HG02852 (cell line): ENCODE measurements at regions not wholly inside any gene's neighbourhood (a gene's known extent, or its start where the extent isn't known, plus 50 kb on each side); places are given as distances from the start of the nearest gene placed in this dataset.
A peak's percentile ranks its signal among the peaks of the same experiment; 100 is the strongest.
"Not testable (repeated sequence)": the region's sequence is repeated elsewhere in the genome, so short reads cannot be mapped to it uniquely, and the experiment has no call there.

ENCODE experiments used
- ATAC-seq: cut with Tn5 transposase; IDR thresholded peaks from one replicate; pipeline ENCODE4 v1.9.1; 2021; ENCODE audit warnings: mild to moderate bottlenecking, moderate library complexity; ENCODE audit not compliant: unreplicated experiment

DNA sequence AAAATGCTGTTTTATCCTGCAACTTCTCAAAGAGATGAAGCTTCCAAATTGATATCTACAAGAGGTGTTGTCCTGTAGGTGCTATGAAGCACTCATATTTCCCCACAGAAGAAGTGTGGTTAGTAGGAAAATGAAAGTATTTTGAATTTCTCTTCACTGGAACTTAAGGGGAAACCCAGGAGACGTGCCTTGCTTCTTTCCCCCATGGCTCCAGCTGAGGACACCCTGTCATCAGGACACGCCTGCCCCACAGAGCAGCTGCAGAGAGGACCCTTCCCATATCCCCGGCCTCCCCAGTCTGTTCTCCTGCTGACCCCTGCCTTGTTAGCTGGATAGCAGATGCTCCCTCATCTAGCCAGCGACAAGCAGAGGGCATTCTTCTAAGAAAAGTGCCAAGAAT, 371.3 kb downstream of the COG6 start:
- peak; percentile 26 for ATAC-seq

DNA sequence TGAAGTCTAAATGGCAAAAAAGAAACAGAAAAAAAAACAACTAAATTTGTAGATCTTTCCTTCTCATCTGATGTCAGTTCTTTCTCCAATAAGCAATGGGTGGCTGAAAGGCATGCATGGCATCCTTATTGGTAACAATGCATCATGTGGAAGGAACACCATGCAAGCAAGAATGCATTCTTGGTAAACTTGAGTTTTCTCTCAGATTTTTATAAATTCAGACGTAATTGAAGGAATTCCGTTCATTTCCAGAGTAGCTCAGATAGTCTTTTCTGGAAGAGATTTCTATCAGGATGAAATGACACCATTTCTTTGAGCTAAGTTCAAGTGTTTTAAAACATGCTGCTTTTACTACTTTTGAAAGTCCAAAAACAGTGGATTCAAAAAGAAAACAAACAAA, 373.0 kb downstream of the COG6 start:
- ATAC-seq, result no peak

GRCh38 chr13:40031031-40031430, 375.6 kb downstream of the COG6 start:
- no peak for ATAC-seq

- ATAC-seq, result no peak
Measured at GRCh38 chr13:40039061-40039460, 383.6 kb downstream of the COG6 start.

- no peak for ATAC-seq
Measured at GRCh38 chr13:40042991-40043390, 387.5 kb downstream of the COG6 start.

GRCh38 chr13:40043764-40044163, 388.3 kb downstream of the COG6 start:
- no peak for ATAC-seq

DNA sequence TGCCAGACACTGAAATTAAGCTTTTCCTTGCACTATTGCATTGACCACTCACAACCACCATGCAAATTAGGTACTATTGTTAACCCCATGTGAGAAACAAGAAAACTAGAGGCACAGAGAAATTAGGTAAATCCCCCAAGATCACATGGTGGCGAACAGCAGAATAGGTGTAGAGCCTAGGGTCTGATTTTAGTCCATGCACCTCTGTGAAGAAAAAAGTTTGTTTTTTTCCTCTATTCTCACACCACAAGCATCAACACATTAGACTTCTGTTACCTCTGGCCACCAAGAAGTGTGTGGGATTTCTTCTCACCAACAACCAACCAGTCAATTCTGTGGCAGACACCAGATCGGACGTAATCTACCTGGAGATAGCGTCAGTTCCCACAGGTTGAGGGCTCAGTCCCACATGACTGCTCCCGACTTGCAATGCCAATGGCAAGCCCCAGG, 391.9 kb downstream of the COG6 start:
- peak; percentile 85 for ATAC-seq

DNA sequence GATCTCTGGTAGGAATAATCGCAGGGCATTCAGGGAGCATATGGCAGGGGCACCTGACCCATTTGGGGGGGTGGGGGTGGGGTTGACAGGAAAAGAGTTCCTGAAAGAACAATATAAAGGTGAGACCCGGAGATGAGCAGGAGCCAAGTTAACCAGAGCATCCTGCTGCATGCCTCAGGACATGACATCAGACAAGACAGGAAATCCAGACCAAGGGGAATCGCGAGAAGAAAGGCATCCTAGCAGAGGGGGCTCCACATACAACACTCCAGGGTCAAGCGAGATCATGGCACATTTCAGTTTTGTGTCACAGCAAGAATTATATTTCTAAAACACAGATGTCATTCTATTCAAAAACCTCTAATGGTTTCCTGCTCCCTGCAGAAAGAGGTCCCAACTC, 393.1 kb downstream of the COG6 start:
- no peak for ATAC-seq

DNA sequence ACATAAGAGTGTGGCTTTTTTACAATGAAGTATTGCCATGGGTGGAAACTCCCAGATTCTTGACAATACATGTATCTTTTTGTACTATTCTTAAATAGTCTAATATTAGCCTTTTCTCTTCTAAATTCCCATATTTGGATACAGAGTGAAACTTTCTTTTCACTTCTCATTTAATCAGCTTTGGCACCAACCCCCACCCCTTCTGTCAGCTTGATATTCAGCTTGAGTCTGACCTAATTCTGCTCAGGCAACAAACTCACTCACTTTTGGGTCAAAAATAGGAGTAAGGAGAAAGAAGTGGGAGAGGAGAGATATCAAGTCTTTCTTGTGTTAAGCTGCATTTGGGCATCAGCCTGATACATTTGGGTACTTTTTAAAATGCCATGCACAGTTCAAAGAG, 397.5 kb downstream of the COG6 start:
- ATAC-seq, result no peak

- no peak for ATAC-seq
Measured at GRCh38 chr13:40053401-40053800, 397.9 kb downstream of the COG6 start.

DNA sequence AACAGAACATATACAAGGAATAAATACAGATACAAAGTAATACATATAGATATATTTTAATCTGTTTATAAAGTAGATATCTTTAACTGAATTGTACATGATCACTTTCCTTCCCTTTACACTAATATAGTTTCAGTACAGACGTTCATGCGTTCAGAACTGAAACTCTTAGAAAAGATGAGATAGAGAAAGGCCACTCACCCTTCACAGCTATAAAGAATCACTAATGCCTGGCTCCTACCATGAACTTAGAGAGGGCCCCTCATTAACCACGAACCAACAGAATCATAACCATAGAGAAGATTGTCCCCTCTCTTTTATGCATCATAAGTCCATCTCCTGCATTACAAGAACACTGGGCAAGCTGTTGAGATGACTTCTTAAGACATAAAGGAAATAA, 399.0 kb downstream of the COG6 start:
- not testable (repeated sequence) for ATAC-seq

DNA sequence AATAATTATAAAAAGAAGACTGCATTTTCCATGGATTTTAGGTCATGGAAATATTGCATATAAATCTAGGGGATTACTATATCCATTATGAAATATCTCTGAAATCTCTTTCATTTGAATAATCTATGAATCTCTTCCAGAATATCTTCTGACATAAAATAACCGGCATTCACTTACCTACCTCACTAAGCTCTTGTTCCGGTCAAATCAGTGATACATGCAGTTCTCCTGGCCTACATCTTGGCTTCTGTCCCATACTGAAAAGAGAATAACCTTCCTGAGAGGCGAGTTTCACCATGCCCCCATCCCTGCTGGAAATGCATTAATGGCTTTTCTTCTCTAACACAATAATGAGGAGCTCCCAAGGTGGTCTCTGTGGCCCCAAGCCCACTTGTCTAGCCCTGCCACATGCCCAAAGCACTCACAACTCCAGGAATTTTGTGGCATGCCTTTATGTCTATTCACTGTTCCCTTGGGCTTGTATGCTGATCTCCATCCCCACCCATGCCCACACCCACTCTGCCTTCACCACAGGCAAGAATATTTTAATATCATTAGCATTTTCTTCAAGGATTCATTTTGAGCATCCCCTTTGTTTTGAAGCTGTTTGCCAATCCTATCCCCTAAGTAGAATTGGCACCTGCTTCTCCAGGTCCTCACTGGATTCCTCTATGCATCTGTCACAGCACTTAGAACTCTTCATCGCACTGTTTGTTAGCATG, 401.6 kb downstream of the COG6 start:
- no peak for ATAC-seq

- no peak for ATAC-seq
Measured at GRCh38 chr13:40058757-40059236, 403.3 kb downstream of the COG6 start.

DNA sequence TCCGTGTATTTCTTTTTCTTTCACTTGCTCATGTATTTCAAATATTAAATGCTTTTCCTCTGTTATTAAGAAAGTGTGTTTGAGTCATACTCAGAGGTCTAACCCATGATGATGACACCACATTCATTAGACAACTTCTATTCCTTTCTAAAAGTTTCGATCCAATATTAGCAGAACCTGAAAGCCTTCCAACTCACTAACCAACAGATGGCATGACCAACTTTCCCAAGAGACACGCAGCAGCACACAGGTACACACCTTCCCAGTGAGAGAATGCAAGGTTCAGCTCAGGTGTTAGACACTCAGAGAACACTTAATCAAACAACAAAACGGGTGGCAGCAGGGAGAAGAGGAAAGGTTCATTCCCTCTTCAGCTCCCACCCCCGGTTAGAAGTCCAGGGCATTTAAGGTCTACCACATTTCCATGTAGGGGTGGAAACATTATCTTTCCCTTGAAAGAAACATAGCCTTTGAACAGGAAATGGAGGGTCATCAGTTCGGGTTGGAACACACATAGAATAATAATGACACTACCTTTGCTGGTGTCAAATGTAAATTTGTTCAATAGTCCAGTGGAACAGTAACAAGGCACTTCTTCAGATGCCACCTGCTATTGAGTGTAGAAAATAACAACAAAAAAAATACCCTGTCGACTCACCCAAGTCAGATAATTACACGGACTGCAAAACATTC, 404.2 kb downstream of the COG6 start:
- no peak for ATAC-seq

- peak; percentile 71 for ATAC-seq
Measured at GRCh38 chr13:40060296-40061007, 405.0 kb downstream of the COG6 start.

DNA sequence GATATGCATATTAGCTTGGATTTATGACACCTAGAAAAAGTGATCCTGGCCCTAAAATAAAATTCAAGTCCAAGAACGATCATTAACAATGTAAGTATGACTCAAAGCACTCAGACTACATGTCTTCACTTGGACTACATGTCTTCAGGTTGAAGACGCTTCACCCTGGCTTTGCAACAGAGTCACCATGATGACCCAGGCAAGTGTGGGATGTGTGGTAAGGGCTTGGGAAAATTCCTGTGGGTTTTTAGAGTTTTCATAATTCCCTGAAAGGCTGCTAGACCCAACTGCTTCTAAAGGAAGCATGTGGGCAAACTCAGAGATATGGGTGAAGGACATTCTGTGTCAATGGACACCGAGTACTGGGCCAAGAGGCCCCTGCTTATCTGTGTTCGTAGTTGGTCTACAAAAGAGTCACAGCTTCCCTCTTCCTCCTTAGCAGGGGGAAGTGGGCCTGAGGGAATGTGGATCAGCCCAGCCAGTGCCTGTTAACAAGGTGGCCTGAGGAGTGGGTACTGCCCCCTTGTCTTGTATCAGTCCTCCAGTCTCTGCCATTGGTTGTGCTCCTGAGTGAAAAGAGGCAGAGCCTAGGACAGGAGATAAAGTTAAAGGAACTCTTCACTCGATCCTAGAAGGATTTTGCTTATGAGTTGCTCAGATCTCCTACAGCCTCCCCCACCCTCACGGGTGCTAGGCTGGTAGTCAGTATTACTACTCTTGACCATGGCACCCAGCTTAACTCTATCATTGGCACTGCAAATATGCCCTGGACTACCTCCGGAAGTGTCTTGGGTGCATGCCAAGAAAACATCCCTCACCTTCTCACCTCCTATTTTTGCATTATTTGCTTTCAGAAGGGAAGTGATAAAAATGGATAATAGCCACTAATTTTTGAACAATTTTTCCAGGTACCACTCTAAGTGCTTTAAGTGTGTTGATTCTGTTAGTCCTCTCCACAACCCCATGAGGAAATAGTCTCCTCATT, 406.3 kb downstream of the COG6 start:
- ATAC-seq, result no peak

DNA sequence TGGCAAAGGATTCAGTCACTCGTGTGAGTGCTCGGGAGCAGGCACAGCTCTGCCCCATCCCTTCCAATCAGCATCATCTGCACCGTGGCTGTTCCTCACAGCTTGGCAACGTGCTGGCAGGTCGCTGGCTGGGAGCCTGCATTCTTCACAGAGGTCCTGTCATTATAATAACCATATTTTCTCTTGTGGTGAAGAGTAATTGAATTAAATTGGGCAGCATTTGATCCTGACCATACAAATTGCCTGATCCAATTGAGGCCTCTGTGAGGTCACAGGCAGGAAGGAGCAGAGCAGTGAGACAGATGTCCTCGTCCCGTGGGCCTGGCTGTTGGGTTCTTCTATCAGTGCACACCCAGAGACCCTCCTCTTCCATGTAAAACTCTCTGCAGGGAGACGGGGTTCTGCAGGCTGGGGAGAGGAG, 407.8 kb downstream of the COG6 start:
- no peak for ATAC-seq

DNA sequence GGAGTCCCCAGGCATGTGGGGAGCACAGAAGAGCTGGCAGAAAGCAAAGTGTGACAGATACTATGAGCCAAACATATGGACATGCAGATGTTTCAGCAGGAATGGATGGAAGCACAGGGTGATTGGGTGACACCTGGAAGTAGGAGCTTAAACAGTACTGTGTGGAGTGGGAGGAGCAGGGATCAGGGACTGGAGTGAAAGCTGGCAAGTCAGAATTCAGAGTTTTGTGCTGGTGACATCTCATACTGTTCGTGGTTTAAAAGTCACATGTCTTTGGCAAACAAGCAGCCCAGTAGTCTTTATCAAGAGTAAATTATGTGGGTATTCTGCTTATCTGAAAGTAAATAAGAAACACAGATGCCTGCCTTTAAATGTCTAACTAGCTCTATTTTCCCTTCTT, 408.2 kb downstream of the COG6 start:
- ATAC-seq, result no peak

DNA sequence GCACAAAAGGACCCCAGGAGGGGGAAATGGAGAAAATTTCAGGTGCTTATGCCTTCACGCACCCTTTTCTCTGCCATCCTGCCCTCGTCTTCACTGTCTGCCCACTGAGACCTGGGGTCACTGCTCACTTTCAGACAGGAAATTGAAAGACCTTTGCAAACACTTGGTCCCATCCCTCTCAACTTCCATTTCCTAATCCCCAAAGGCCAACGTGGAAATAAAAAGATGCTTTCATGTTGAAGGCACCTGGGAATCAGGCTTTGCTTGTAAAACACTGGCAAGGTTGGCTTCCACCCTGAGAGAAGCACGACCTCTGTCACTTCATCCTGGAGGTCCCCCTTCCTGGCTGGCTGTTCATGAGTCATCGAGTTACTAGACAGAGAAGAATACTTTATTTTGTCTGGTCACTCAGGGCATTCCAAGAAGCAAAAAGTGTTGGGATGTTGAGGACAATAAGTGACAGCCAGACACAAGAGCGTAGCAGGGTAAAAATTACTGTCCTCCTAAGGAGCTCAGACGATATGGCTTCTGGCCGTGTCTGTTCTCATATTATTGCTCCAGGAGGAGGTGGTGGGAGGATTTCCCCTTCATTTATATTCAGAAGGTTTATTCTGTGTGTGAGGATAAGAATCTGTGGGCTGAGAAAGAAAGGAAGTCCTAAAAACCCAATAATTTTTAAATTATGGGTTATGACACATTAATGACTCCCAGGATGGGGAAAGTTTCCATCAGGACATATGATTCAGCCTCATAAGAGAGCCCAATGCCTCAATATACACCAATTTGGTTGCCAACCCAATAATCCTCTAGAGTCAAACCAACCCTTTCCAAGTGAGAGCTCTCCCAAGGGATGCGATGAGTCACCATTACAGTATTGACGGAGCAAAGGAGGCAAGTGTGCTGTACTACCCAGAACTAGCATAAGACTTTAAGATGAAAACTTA, 409.0 kb downstream of the COG6 start:
- no peak for ATAC-seq
